ENCODE measurements at regions not wholly inside any gene's neighbourhood (a gene's known extent, or its start where the extent isn't known, plus 50 kb on each side); places are given as distances from the start of the nearest gene placed in this dataset.
"Not testable (repeated sequence)": the region's sequence is repeated elsewhere in the genome, so short reads cannot be mapped to it uniquely, and the experiment has no call there.

DNA sequence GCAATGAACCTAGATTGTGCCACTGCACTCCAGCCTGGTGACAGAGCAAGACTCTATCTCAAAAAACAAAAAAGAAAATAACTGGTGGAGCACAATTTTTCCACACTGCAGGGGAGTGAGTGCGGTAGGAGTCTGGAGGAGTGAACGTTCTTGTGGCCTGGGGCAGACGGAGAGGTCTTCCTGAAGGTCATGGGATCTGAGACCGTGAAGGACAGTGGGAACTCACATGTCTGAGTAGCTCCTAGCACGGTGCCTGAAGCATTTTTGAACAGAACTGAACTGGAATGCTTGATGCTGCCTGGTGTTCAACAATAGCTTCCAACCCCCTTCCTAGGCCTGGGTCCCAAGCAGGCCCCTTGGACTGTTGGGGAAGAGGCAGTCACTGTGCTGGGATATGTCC, 84.3 kb upstream of the PODXL start:
- TF ChIP-seq, protein P1, sequence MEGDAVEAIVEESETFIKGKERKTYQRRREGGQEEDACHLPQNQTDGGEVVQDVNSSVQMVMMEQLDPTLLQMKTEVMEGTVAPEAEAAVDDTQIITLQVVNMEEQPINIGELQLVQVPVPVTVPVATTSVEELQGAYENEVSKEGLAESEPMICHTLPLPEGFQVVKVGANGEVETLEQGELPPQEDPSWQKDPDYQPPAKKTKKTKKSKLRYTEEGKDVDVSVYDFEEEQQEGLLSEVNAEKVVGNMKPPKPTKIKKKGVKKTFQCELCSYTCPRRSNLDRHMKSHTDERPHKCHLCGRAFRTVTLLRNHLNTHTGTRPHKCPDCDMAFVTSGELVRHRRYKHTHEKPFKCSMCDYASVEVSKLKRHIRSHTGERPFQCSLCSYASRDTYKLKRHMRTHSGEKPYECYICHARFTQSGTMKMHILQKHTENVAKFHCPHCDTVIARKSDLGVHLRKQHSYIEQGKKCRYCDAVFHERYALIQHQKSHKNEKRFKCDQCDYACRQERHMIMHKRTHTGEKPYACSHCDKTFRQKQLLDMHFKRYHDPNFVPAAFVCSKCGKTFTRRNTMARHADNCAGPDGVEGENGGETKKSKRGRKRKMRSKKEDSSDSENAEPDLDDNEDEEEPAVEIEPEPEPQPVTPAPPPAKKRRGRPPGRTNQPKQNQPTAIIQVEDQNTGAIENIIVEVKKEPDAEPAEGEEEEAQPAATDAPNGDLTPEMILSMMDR (IDR thresholded peaks at IDR 0.05; ENCODE audit: low read depth, low read length): no peak
- H3K4me3 ChIP-seq (ENCODE audit: low read depth, low read length): no peak overlapping the region

DNA sequence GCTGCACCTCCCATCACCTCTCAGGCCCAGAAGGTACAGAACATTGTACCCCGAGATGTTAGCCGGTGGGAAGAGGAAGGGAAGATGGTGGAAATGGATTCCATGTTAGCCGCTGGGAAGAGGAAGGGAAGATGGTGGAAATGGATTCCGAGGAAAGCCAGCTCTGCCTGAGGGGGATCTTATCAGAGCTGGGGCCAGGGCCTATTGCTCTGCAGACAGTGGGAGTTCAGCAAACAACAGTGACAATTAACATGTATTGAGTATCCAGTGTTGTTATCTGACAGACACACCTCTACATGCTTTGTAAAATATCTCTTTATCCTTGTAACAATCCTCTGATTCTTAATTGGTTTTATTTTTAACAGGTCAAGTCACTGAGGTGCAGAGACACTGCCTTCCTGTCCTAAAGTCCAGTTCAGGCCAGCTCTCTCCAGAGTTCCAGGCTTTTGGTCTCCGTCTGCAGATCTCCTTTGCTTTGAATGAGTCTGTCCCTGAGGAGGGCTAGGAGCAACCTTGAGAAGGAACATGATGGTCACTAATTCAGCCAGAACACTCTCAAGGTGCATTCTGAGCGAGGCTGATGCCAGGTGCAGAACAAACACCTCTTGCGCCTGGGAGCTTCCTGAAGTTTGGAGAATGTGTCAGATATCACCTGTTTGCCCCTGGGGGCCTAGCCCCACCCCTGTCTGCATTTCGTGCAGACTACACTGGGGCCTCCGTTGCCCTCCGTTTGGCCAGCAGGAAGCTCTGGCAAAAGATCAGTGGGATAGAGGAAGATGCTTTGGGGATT, 82.4 kb upstream of the PODXL start:
- no peak overlapping the region for H3K4me3 ChIP-seq (ENCODE audit: low read depth, low read length)
- TF ChIP-seq, protein P1 (IDR thresholded peaks at IDR 0.05; ENCODE audit: low read depth, low read length): no peak

DNA sequence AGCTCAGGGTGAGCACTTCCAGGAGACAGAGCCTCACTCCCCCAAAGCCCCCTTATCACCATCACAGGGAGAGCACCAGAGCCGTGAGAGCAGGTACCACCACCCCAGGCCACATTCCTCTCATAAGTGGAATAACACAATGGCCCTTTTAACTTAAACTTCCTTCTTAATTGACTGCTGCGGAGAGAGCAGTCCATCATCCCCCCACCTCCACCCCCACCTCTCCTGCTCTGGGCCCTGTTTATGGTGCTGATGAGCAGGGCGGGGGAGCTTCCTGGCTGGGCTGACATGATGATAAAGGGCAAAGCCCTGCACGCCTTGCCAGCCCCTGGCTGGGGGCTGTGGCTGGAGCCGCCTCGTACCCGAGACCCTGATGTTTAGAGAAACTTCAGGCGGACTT, 81.4 kb upstream of the PODXL start:
- TF ChIP-seq, protein P1 (IDR thresholded peaks at IDR 0.05; ENCODE audit: low read depth, low read length): no peak
- H3K4me3 ChIP-seq (ENCODE audit: low read depth, low read length): no peak overlapping the region

DNA sequence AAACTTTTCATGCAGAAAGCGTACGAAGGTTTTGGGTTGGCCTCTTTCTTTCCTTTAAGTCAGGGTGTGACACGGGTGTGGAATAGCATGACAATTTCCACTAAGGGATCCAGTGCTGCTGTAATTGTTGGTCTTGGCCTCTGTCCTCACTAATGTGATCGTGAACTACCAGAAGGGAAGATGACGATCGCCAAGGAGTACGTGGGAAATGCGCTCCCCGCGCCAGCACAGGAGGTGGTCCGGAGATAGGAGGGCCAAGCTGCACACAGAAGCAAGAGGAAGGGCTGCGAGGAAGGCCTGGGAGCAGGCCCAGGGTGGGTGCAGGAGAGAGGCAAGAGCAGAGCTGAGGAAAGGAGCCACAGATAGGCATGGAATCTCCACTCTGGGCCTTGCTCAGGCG, 79.7 kb upstream of the PODXL start:
- no peak overlapping the region for H3K4me3 ChIP-seq (ENCODE audit: low read depth, low read length)
- TF ChIP-seq, protein P1 (IDR thresholded peaks at IDR 0.05; ENCODE audit: low read depth, low read length): no peak

DNA sequence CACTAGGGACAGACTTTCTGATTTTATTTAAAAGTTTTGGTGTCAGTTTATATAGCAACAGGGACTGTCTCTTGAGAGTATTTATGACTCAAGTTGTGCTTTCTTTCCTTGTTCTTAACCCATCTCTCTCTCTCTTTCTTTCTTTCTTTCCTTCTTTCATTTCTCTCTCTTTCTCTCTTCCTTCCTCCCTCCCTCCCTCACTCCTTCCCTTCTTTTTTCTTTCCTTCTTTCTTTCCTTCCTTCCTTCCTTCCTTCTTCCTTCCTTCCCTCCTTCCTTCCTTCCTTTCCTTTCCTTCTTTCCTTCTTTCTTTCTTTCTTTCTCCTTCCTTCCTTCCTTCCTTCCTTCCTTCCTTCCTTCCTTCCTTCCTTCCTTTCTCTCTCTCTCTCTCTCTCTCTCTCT, 77.8 kb upstream of the PODXL start:
- H3K4me3 ChIP-seq (ENCODE audit: low read depth, low read length): not testable (repeated sequence)

DNA sequence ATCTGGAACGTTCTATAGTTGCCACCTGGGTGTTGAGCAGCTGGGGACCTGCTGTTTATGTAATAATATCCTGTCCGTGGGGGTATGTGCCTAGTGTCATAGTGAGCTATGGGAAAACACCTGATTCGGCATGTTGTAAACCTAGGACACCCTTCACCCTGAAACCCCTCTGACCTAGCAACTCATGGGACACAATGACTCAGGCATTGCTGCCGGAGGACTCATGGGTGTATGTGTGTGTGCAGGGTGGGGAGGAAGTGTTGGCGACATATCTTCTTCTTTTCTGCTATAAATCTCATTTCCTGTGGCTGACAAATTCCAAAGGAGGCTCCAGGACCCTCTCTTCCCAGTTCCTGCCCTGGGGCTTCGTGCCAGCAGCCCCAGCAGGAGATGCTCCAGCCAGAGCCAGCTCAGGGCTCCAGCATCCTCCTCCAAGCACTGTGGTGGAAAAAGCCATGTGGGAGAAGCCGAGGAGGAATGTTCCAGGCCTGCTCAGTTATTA, 77.0 kb upstream of the PODXL start:
- no peak overlapping the region for H3K4me3 ChIP-seq (ENCODE audit: low read depth, low read length)
- TF ChIP-seq, protein P1 (IDR thresholded peaks at IDR 0.05; ENCODE audit: low read depth, low read length): no peak

DNA sequence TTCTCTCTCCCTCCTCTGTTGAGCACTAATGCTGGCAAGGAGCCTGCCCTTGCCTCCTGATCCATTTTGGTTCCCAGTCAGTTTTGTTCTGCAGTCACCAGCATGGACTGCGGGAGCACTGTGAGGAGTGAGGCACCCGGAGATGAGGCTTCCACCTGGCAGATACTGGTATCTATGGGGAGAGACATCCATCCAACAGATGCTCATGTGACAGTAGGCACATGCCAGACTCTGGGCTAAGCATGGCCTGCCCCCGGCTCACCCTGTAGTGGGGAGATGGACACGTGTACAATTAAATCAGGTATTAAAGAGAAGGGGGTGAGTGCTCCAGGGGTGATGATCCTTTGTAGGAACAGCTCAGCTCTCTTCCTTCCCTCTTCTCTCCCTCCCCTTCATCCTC, 74.0 kb upstream of the PODXL start:
- TF ChIP-seq, protein P1 (IDR thresholded peaks at IDR 0.05; ENCODE audit: low read depth, low read length): no peak
- no peak overlapping the region for H3K4me3 ChIP-seq (ENCODE audit: low read depth, low read length)
